Adrenal gland (tissue), 5 donors: ENCODE measurements at regions not wholly inside any gene's neighbourhood (a gene's known extent, or its start where the extent isn't known, plus 50 kb on each side); places are given as distances from the start of the nearest gene placed in this dataset.
"Not testable (repeated sequence)": the region's sequence is repeated elsewhere in the genome, so short reads cannot be mapped to it uniquely, and the experiment has no call there.

Experiments used
- CTCF ChIP-seq, 6 experiments: fragments of 450-650 bp in 4 of 6; fragments of 200-600 bp in 2 of 6; sonication (generic) in 1 of 6; IDR thresholded peaks; 1 replicate in 5 of 6; 2 replicates in 1 of 6; pipeline versions ENCODE4 v1.5.1 to v1.8.0; 2016 to 2021; ENCODE audit warnings: antibody characterized with exemption in 6 of 6, mild to moderate bottlenecking in 2 of 6, moderate library complexity in 1 of 6
- POLR2A ChIP-seq, 2 donors: fragments of 450-650 bp; IDR thresholded peaks; one replicate each; pipeline ENCODE4 v1.6.1; 2017; ENCODE audit warnings: antibody characterized with exemption in 2 of 2, mild to moderate bottlenecking in 2 of 2, moderate library complexity in 1 of 2
- donor health status: DM: no; HTN: no; CAD: no.

DNA sequence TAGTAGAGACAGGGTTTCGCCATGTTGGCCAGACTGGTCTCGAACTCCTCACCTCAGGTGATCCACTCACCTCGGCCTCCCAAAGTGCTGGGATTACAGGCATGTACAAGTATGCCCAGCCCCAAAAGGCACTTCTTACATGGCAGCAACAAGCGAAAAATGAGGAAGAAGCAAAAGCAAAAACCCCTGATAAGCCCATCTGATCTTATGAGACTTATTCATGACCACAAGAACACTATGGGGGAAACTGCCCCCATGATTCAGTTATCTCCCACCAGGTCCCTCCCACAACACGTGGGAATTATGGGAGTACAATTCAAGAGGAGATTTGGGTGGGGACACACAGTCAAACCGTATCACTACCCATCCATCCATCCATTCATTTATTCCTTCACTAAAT, 163.0 kb upstream of the PDE7B start:
- not testable (repeated sequence) for TF ChIP-seq POLR2A, CTCF (IDR thresholded peaks at IDR 0.05)
